Endothelial cell of umbilical vein (primary cell): ENCODE measurements at regions not wholly inside any gene's neighbourhood (a gene's known extent, or its start where the extent isn't known, plus 50 kb on each side); places are given as distances from the start of the nearest gene placed in this dataset.

Experiments used
- BruUV-seq: library from RNA; stranded (reverse); fragments of 400-500 nt; replicated peaks from 2 replicates; lab custom pipeline; 2021; lab: Mats Ljungman, UMichigan
- CTCF ChIA-PET: fragments of 300-600, 350-600 bp; sonication (Branson Sonifier 250); formaldehyde crosslinking; loops from one replicate; lab custom pipeline; 2021; ENCODE audit warnings: antibody characterized with exemption, inconsistent platforms; lab: Charles Lee
- POLR2A ChIA-PET: fragments of 300-600, 350-600 bp; sonication (Branson Sonifier 250); formaldehyde crosslinking; loops from one replicate; lab custom pipeline; 2021; ENCODE audit warnings: antibody characterized with exemption, inconsistent platforms; lab: Charles Lee
- DNase-seq: peaks from one replicate; pipeline ENCODE4 v3.0.0-alpha.2; 2011; ENCODE audit warnings: low read depth, low spot score
- FAIRE-seq: peaks from 2 replicates; lab custom pipeline; 2011; peaks lifted over from hg19 to GRCh38; lab: Jason Lieb, UNC
- H2AFZ ChIP-seq: 2 replicates; pipeline ENCODE4 v1.6.0; 2012; ENCODE audit warnings: low read depth, low read length, control low read depth, inconsistent platforms
- H3K27ac ChIP-seq: 2 replicates; pipeline ENCODE4 v1.5.1; 2011; ENCODE audit warnings: low read depth, mild to moderate bottlenecking, control low read depth, low read length, moderate library complexity; ENCODE audit not compliant: insufficient read depth
- H3K27me3 ChIP-seq, 2 experiments: 2 replicates each; pipeline versions ENCODE4 v1.6.0 to v1.6.1; 2011; ENCODE audit warnings: low read length in 2 of 2, mixed read lengths in 1 of 2; ENCODE audit not compliant: control insufficient read depth in 2 of 2, insufficient read depth in 2 of 2
- H3K36me3 ChIP-seq, 2 experiments: 2 replicates in 1 of 2; 3 replicates in 1 of 2; pipeline ENCODE4 v1.5.1; 2011; ENCODE audit warnings: low read length in 2 of 2, mild to moderate bottlenecking in 1 of 2, moderate library complexity in 1 of 2; ENCODE audit not compliant: control insufficient read depth in 2 of 2, insufficient read depth in 2 of 2; ENCODE audit errors: extremely low read depth in 1 of 2
- H3K4me1 ChIP-seq: 3 replicates; pipeline ENCODE4 v1.5.1; 2011; ENCODE audit warnings: mild to moderate bottlenecking, low read length; ENCODE audit not compliant: control insufficient read depth, insufficient read depth; ENCODE audit errors: extremely low read depth
- H3K4me2 ChIP-seq: 2 replicates; pipeline ENCODE4 v1.6.1; 2011; ENCODE audit warnings: low read length, control low read depth, mixed read lengths; ENCODE audit not compliant: insufficient read depth
- H3K4me3 ChIP-seq, 3 experiments: fragments of 200-600 bp in 1 of 3; sonication (generic), shearing (Covaris generic) in 1 of 3; replicated peaks in 1 of 3; 2 replicates each; pipeline ENCODE4 v1.5.1; 2011 to 2016; ENCODE audit warnings: control low read depth in 3 of 3, low read length in 3 of 3, mild to moderate bottlenecking in 2 of 3, inconsistent platforms in 1 of 3, low read depth in 1 of 3, moderate library complexity in 1 of 3; ENCODE audit not compliant: insufficient read depth in 1 of 3
- H3K79me2 ChIP-seq: 2 replicates; pipeline ENCODE4 v1.6.0; 2012; ENCODE audit warnings: low read length, inconsistent platforms; ENCODE audit not compliant: control insufficient read depth, insufficient read depth
- H3K9ac ChIP-seq: replicated peaks from 2 replicates; pipeline ENCODE3; 2011; ENCODE audit warnings: low read length, control low read depth; ENCODE audit not compliant: insufficient read depth; ENCODE audit errors: extremely low read depth
- H3K9me1 ChIP-seq: replicated peaks from 3 replicates; pipeline ENCODE4 v1.6.0; 2011; ENCODE audit warnings: mild to moderate bottlenecking, low read length; ENCODE audit not compliant: control insufficient read depth, insufficient read depth; ENCODE audit errors: extremely low read depth
- H3K9me3 ChIP-seq: replicated peaks from 2 replicates; pipeline ENCODE4 v1.5.1; 2012; ENCODE audit warnings: low read length, inconsistent platforms; ENCODE audit not compliant: control insufficient read depth, insufficient read depth
- H4K20me1 ChIP-seq: replicated peaks from 2 replicates; pipeline ENCODE3; 2011; ENCODE audit warnings: mild to moderate bottlenecking, low read length; ENCODE audit not compliant: control insufficient read depth, insufficient read depth; ENCODE audit errors: extremely low read depth
- EZH2 ChIP-seq: IDR thresholded peaks from 2 replicates; pipeline ENCODE4 v1.6.1; 2012; ENCODE audit warnings: borderline replicate concordance, low read depth, mild to moderate bottlenecking, moderate library complexity, low read length, inconsistent platforms; ENCODE audit not compliant: severe bottlenecking
- FOS ChIP-seq: IDR thresholded peaks from 2 replicates; pipeline ENCODE4 v1.6.1; 2011; ENCODE audit warnings: mild to moderate bottlenecking, low read length, moderate library complexity, borderline replicate concordance; ENCODE audit not compliant: insufficient read depth
- GATA2 ChIP-seq: IDR thresholded peaks from 2 replicates; pipeline ENCODE4 v1.7.0; 2011; ENCODE audit warnings: low read depth, mild to moderate bottlenecking, moderate library complexity, mixed read lengths, low read length; ENCODE audit not compliant: insufficient read length, insufficient read depth
- JUN ChIP-seq: IDR thresholded peaks from 2 replicates; pipeline ENCODE4 v1.6.1; 2011; ENCODE audit warnings: borderline replicate concordance, low read depth; ENCODE audit not compliant: insufficient read length, insufficient read depth
- MYC ChIP-seq: IDR thresholded peaks from one replicate; pipeline ENCODE4 v1.6.1; 2011; ENCODE audit warnings: mild to moderate bottlenecking, low read depth, low read length
- POLR2A ChIP-seq: IDR thresholded peaks from 2 replicates; pipeline ENCODE4 v1.6.1; 2012; ENCODE audit warnings: low read depth, mild to moderate bottlenecking, control low read depth, low read length
- POLR2AphosphoS5 ChIP-seq: IDR thresholded peaks from 2 replicates; pipeline ENCODE4 v1.6.1; 2012; ENCODE audit warnings: low read depth, mild to moderate bottlenecking, control low read depth, low read length, moderate library complexity; ENCODE audit not compliant: insufficient read depth
- dilution Hi-C: fragments of 300-500 bp; cut with MboI; formaldehyde crosslinking; loops from one replicate; pipeline ENCODE4 v1.15.0; 2019; ENCODE audit warnings: low sequenced_read_pairs; ENCODE audit not compliant: extremely low pct_ligation_motif_present
- intact Hi-C: fragments of 100-400 bp; cut with micrococcal nuclease; formaldehyde crosslinking; loops from one replicate; pipeline ENCODE4 v1.10.0; 2022
- TF ChIP-seq, protein P1 (sequence below): IDR thresholded peaks from 2 replicates; pipeline ENCODE4 v1.6.1; 2011; ENCODE audit not compliant: insufficient read depth, insufficient read length
- TF ChIP-seq, protein P2 (sequence below), 2 donors: IDR thresholded peaks; 1 replicate in 1 of 2; 2 replicates in 1 of 2; pipeline ENCODE4 v1.5.1; 2011; ENCODE audit warnings: low read length in 2 of 2, mild to moderate bottlenecking in 2 of 2, moderate library complexity in 2 of 2, control low read depth in 1 of 2, inconsistent platforms in 1 of 2, low read depth in 1 of 2; ENCODE audit not compliant: insufficient read depth in 1 of 2; ENCODE audit errors: extremely low read depth in 1 of 2

DNA sequence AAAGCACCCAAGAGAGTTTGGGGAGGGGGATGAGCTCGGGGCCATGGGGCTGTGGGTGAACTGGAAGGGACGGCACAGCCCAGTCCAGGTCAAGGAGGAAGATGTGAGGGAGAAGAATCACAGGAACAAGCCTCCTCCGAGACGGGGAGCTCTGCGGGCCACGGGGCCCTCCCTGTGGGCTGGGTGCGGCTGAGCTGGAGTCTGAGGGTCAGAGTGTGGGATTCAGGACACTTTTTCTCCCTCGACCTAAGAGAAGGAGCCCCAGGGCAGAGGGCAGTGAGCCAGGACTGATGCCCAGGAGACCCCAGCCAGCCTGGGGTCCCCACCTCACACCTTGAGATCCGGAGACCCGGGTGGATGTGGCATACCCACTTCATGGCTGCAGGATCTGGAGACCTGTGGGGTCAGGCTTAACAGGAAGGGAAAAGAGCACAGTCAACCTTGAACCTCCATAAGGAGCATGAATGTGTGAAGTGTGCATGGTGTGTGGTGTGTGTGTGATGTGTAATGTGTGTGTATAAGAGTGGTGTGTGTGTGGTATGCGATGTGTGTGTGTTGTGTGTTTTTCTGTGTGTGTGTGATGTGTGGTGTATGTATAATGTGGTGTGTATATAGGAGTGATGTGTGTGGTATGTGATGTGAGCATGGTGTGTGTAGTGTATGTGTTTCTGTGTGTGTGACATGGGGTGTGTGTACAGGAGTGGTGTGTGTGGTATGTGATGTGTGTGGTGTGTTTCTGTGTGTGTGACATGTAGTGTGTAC is 504.6 kb downstream of the BRD1 start:
- no peak overlapping the region for H2AFZ ChIP-seq
- FAIRE-seq: no peak
- dilution Hi-C loops: no loop called here
- H3K4me1 ChIP-seq: no peaks in the 10 kb centered on the region
- H3K79me2 ChIP-seq: no peaks in the 10 kb centered on the region
- POLR2A ChIA-PET: no interaction called here
- DNase-seq: no peak
- intact Hi-C loops: no loop called here
- no peaks in the 10 kb centered on the region for H3K27me3 ChIP-seq
- no peak overlapping the region for H3K4me3 ChIP-seq
- no peak overlapping the region for H3K9ac ChIP-seq
- H3K4me2 ChIP-seq: no peak overlapping the region
- H3K9me3 ChIP-seq: no peaks in the 10 kb centered on the region
- TF ChIP-seq POLR2A: no peak
- no peak for TF ChIP-seq MYC
- TF ChIP-seq, protein P1, sequence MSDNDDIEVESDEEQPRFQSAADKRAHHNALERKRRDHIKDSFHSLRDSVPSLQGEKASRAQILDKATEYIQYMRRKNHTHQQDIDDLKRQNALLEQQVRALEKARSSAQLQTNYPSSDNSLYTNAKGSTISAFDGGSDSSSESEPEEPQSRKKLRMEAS: no peak
- TF ChIP-seq FOS: no peak
- no peak for TF ChIP-seq POLR2AphosphoS5
- TF ChIP-seq EZH2: no peak
- TF ChIP-seq, protein P2, sequence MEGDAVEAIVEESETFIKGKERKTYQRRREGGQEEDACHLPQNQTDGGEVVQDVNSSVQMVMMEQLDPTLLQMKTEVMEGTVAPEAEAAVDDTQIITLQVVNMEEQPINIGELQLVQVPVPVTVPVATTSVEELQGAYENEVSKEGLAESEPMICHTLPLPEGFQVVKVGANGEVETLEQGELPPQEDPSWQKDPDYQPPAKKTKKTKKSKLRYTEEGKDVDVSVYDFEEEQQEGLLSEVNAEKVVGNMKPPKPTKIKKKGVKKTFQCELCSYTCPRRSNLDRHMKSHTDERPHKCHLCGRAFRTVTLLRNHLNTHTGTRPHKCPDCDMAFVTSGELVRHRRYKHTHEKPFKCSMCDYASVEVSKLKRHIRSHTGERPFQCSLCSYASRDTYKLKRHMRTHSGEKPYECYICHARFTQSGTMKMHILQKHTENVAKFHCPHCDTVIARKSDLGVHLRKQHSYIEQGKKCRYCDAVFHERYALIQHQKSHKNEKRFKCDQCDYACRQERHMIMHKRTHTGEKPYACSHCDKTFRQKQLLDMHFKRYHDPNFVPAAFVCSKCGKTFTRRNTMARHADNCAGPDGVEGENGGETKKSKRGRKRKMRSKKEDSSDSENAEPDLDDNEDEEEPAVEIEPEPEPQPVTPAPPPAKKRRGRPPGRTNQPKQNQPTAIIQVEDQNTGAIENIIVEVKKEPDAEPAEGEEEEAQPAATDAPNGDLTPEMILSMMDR (IDR thresholded peaks at IDR 0.05; ENCODE audit: extremely low read depth in 1 of 2, insufficient read depth in 1 of 2, low read depth in 1 of 2, low read length in 2 of 2): no peak
- TF ChIP-seq JUN: no peak
- TF ChIP-seq GATA2: no peak
- no peaks in the 10 kb centered on the region for H4K20me1 ChIP-seq
- no peak overlapping the region for H3K27ac ChIP-seq
- H3K9me1 ChIP-seq: no peaks in the 10 kb centered on the region
- CTCF ChIA-PET: no interaction called here
- H3K36me3 ChIP-seq: no peaks in the 10 kb centered on the region
- no TSS peak for BruUV-seq
